HG03378 (cell line): ENCODE measurements at regions not wholly inside any gene's neighbourhood (a gene's known extent, or its start where the extent isn't known, plus 50 kb on each side); places are given as distances from the start of the nearest gene placed in this dataset.

Experiments
- ATAC-seq: cut with Tn5 transposase; IDR thresholded peaks from one replicate; pipeline ENCODE4 v1.9.1; 2021; ENCODE audit warnings: mild to moderate bottlenecking, moderate library complexity; ENCODE audit not compliant: unreplicated experiment

DNA sequence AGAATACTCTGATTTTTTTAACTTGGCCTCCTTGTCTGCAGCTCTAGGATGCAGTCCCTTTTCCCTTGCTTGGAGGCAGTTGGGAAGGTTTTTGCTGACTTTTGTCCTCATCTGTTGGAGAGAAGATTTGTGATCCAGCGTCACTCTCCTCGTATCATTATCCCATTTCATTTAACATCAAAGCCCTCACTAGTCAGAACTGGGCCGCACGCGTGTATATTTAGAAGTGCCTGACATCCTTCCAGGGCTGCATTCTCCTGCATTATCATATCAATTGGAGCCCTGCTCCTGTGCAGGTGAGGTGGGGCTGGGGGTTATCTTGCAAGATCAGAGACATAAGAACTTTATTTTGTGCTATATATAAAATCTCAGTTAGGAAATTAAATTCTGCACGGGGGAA, 435.1 kb upstream of the HS6ST1 start:
- peak; percentile 1 for ATAC-seq

DNA sequence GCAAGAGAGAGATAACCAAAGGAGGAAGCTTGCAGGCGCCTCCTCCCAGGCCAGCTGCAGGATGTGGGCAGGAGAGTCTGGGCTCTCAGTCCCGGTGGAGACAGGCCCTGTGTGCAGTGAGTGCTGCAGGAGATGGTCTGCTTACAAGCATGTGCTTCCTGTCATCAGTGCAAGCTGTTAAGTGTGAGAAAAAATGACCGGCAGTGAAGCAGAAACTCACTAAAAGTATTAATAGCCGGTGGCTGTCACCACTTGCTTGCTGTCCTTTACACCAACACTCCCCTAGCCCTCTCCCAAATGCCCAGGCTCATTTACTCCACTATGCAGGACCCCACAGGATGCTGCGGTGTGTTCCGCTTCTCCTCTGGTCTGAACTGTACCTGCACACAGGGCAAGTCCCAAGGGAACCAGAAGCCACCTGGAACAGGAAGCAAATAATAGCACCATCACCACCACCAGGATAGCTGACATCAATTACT, 435.6 kb upstream of the HS6ST1 start:
- peak; percentile 94 for ATAC-seq

DNA sequence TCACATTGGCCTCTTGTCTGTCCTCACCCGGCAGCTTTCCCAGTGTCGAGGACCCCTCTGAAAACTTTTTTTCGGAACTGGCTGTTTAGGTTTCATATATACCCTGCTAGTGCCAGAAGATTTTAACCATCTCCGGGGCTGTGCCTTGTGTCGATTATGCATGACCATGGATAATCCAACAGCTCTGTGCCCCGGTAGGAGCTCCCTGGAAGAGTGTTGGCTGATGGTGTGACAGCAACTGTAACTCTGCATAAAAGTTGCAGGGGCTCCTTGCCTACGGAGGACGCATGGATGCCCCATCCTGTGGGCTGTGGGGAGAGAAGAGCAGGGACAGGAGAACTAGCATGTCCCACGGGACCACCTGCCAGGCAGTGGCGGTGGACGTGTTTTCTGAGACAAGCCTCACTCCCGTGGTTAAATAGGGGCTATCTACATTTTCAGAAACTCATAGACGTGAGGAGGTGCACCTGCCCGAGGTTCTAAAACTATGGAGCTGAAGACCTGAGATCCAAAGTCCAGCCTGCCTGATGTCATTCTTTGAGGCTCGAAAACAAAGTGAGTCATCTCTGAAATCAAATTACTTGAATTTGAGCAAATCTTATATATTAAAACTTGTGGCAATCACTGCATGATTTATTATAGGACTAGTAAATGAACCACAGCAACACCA, 437.2 kb upstream of the HS6ST1 start:
- ATAC-seq = no peak

DNA sequence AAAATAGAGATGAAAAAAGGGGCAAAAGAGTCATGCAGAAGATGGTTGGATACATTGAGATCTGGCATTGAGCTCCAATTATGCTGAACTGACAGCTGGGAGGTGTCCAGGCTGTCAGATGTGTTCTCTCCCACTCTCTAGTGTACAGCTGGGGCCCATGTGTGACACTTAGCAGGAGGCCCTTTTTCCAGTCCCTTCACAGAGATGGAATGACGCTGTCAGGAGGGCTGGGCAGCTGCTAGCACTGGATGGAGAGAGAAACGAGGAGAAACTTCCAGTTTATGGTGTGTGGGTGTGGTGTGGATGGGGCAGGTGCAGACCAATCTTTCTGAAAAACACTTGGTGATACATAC, 437.7 kb upstream of the HS6ST1 start:
- no peak for ATAC-seq

DNA sequence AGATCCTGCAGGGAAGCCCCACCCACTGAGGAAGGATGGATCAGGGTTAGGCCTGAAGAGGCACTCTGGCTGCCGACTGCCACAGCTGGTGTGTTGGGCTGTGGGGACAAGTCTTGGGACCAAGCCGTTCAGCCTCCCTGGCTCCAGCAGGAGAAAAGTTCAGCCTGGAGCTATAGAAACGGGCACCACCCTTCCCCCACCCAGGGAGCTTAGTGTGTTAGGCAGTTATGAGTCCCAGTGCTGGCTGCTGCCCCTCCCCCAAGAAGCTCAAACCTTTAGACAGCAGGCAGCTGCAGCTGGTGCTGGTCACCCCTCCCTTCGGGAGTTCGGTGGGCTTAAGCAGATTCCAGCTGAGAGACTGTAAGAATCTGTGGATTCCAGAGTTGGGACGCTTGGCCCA, 447.1 kb upstream of the HS6ST1 start:
- no peak for ATAC-seq

DNA sequence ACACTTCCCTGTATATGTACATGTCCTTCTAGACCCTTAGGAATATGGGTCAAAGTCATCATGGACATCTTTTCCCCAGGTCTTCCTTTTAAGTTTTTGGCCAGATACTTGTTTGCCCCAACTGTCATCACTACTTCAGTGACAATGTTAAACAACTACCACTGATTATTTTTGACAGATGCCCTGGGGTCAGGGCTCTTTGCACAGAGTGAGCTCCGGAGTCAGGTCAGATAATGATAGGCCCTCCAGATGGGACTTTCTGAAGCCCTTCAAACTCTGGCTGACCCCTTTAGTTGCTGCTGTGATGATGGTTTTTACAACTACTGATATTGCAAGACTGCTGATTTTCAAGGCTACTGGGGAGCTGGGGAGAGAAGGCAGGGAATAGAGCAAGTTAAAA, 449.4 kb upstream of the HS6ST1 start:
- ATAC-seq = no peak

DNA sequence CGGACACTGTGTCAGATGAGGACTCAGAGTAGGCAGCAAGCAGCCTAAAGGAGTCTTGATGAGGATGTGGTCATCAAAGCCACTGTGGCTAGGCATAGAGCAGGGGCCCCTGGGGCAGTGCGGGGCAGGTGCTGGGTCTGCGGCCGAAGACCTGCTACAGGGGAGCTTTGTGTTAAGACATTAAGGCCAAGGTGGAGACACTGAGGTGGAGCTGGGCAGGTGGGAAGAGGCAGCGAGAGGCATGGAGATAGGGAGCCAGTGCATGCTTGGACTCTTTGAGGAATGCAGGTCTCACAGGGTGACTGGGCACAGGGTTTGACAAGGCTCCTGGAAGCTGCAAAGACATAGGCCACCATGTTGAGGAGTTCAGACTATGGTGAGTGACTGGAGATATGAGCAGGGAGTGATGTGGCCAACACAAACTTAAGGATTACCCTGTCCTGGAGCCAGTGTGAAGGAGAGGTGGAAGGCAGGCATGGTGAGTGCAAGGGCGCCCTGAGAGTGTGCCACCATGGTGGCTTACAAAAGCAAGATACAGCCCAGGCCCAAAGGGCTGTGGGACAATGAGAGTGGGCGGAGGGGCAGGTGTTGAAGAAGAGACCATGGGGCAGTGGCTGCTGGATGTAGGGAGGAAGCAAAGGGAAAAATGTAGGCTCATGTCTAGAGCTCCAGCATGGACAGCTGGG, 450.9 kb upstream of the HS6ST1 start:
- no peak for ATAC-seq

DNA sequence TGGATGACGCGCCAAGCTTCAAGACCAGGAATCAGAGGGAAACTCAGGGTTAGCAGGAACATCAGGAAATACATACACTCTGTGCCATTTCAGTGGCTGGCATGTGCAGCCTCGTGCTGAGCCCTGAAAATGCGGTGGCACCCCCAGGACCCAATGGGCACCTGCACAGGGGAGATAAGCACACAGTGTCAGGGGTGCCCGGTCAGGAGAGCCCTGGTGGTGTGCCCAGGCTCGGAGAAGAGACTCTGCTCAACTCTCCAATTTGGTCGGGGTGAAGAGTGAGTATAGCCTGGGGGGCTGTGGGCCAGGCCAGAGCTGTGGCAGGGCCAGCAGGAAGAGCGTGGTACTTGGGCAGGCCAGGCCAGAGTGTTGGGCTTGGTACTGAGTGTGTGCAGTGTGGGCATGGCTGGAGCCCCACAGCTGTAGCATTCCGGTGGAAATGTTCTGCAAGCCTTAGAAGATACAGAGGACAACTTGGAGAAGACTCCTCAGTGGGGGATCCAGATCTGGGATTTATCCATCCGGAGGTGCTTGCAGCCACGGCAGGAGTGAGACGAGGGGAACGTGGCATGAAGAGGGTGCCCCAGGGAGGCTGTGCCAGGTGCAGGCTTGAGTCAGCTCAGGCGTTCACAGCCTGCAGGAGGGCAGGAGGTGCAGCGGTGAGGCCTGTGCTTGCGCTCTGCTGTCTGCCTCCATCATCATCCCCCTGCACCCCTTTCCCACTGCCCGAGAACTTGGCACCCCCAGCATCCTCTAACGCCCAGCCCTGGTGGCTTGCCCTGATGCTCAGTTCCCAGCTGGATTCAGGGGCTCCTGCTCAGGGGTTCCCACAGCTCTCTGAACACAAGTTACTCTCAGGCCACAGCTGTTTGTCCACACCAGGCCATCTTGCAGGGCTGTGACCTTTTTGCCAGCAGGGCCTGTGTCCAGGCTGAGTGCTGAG, 451.7 kb upstream of the HS6ST1 start:
- no peak for ATAC-seq

DNA sequence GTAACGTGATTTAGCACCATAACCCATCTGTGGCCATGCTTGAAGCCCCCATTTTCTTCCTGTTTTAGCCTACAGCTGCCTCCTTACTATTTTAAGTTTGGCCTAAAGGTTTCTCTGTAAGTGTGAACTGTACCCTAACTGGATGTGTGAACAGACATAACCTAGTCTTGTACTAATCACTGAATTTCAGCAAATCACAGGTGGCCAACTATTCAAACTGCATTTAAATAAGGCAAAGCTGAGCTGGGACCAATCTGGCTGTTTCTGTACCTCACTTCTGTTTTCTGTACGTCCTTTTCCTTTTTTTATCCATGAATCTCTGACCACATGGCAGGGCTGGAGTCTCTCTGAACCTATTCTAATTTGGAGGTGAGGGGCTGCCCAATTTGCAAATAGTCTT, 452.7 kb upstream of the HS6ST1 start:
- ATAC-seq = no peak

DNA sequence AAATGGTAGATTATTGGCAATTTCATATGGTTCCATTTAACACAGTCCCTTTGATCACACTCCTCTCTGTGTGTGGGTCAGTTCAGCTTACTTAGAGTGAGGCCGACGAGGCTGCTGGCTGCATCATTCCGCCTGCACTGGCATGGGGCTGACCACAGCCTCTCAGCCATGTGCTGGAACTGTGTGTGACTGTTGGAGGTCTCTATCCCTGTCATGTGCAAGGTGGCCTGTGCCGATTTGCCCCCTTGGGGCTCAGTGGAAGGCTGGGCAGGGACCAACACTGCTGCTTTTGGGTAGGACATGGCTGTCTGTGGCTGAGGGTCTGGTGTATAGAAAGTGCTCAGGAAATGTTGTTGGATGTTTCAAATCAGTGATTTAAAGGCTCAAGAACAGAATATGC, 454.0 kb upstream of the HS6ST1 start:
- no peak for ATAC-seq

DNA sequence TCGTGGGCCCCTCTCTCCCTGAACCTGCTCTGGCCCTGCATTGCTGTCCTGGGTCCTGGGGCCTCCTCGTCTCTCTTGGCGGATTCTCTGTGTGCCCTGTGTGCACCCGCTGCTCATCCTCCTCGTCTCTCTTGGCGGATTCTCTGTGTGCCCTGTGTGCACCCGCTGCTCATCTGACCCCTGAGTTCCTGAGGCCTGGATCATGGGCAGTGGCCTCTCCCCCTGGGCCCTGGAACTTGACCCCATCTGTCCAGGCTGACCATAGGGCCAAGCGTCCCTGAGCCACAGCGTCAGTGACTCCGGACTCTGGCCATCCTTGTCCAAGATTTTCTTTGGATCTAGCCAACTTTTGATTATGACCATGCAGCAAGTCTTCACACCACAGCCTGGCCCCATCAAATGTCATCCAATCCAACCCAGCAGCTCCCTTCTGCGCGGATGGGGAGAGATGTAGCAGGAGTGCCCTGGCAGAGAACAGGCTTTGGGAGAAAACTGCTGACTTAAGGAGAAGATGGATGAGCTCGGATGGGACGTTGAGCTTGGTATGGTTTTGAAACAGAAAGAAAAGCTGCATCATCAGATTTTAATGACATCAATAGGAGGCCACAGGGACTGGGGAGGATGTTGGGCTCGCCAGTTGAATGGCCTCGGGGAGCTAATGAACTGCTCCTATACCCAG, 455.1 kb upstream of the HS6ST1 start:
- no peak for ATAC-seq

DNA sequence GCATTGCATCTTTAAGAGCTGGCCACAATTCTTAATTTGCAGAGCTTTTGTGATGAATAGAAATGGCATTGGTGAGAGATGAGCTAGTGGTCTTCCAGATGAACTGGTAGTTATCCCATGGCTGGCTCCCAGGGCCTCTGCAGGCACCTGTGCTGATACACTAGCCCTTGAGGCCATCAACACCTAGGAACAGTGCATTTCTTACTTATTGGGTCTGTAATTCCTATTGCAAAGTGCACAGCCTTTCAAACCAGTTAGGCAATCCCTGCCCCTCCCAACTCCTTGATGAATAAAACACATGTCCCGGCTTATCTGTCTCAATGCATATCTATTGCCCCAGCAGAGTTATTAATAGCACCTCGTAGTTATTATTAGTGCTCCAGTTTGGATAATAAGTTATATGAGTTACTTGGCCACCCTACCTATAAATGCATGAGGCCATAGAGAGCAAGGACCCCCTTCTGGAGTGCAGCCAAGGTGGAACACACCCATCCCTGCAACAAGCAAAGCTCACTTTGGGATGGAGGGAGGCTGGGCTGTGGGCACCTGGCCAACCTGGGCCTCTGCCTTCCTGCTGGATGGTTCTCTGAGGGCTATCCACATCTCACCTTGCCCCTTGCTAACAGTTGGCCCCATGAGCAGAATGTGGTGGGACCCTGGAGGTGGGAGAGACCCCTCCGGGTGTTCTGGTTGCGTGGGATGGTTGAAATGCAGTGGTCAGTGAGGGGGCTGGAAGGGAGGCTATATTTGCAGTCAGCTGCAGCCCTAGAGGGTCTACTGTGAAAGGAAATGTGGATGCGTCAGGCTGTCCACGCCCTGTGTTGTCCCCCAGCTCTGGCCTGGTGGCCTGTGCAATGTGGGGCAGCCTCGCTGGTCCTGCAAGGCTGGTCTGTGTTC, 455.9 kb upstream of the HS6ST1 start:
- no peak for ATAC-seq

DNA sequence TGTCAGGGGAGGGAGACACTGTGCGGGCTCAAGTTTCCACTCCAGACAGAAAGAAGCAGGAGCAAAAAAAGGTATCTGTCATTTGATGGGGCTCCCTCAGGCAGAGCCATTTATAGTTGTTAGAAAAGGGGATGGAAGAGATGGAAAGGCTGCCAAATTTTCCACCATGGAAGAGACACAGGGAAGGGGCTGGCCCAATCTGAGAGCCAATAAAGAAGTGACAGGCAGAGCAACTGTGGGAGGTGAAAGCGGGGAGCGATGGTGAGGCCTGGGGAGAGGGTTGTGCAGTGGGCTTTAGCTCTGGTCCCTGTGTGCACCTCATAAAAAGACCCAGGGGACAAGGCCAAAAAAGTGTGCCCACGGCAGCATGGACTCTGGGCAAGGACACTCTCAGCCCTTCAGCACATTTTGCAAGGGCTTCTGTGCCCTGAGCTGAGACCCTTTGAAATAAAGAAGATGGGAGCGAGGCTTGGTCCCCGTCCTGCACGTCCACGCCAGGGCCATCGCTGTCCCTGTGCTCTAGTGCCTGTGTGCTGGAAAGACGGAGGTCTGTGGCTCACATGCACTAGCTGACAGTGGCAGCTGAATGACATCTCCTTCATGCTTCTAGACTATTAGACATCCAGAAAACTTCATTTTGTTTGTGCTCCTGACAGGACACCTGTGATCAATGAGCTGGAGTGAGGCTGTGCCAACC, 456.7 kb upstream of the HS6ST1 start:
- no peak for ATAC-seq

DNA sequence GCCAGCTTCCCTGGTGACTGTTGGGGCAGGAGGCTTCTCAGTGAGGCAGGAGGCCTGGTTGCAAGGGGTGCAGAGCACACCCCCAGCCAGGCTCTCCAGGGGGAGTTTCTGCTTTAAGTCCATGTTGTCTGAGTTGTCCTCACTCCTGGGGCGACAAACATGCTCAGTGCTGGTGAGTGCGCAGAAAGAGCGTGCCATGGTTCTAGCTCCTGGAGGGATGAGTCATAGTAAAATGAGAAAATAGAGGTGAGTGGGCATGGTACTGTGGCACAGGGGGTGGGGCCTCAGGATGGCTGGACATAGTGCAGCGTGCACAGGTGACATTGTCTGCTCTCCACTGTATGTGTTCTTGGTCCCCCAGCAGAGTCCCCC, 457.2 kb upstream of the HS6ST1 start:
- no peak for ATAC-seq

DNA sequence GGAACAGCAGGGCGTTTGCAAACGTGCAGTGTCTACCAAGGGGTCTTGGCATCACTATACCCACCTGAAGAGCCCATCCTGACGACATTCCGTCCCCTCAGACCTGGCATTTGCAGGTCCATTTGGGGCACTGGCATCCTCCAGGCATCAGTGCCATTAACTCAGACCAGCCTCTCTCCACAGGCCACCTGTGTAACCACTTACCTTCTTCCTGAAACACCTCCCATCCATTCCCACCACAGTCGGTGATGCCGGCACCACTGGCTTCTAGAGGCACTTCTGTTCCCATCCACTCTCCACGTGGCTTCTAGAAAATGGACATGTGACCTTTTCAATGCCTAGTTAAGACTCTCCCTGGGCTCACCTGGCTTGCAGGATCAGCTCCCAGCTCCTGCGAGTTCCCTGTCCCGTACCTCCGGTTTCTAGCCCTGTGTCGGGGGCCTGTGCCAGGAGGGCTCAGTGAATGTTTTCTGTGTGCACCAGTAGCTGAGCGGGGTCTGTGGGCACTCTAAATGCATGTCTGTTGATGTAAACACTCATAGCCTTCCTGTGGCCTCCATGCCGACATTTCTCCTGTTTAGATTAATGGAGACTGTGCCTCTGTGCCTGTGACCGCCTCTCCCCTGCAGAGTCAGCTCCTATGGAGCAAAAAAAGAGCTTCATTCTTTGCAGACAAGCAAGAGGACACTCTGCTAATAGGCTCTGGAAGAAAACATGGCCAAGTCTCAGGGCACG, 458.0 kb upstream of the HS6ST1 start:
- ATAC-seq = no peak

DNA sequence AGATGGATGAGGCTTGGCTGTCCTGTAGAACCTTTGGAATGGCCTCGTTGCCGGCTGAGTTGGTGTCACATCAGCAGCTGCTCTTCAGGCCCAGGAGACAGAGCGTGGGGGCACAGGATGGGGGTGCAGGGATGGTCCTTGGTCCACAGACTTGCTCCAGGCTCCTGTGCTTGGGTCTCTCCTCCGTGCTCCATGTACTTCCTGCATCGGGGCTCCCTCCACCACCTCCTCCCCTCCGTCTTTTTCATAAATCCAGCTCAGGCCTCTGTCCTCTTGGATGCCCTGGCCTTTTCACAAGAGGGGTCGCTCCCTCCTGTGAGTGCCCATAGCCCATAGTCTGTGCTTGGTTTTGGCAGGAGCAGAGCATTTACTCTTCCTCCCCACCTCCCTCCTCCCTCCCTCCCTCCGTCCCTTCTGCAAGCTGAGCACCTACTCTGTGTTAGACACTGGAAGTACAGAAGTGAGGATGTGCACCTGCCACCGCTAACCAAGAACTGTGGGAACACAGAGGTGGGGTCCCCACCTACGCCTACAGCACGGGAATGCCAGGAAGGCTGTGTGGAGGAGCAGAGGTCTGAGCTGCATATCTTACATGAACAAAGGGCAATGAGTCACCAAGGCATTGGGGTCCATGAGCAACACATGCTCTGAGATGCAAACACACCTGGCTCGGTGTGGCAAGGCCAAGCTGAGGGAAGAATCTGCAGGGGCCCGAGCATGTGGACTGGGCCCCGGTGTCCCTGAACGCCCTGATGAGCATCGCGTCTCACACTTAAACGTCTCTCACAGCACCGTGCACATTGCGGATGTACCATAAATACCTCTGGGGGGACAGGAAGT, 458.7 kb upstream of the HS6ST1 start:
- ATAC-seq = no peak

DNA sequence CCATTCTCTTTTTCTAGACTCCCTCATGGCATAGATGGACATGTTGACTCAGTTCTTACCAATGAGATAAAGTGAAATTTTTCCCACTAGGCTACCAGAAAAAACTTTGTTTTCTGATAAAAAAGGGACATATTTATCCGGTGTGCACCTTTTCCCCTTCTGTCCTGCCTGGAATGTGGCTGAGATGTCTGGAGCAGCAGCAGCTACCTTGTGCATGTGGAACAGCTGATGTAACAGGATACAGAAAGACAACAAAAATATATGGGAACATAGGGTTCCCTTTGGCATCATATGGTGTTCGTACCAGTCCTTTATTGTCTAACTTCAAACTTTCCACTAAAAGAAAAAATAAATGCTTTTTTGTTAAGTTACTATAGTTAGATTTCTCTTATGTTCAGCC, 460.2 kb upstream of the HS6ST1 start:
- ATAC-seq = no peak
